Progenitor cell of endocrine pancreas (in vitro differentiated cells): ENCODE measurements at regions not wholly inside any gene's neighbourhood (a gene's known extent, or its start where the extent isn't known, plus 50 kb on each side); places are given as distances from the start of the nearest gene placed in this dataset.

Source experiments
- DNase-seq: peaks from one replicate; pipeline ENCODE4 v3.0.0; 2021; ENCODE audit warnings: low spot score; ENCODE audit not compliant: unreplicated experiment
- H3K27ac Mint-ChIP-seq: 2 replicates; pipeline ENCODE4 v1.8.0; 2021; ENCODE audit warnings: mild to moderate bottlenecking, moderate library complexity, mixed read lengths
- H3K27me3 Mint-ChIP-seq: 2 replicates; pipeline ENCODE4 v1.8.0; 2021; ENCODE audit warnings: mixed read lengths
- H3K36me3 Mint-ChIP-seq: 2 replicates; pipeline ENCODE4 v1.8.0; 2022; ENCODE audit warnings: mixed read lengths; ENCODE audit not compliant: insufficient read depth
- H3K4me1 Mint-ChIP-seq: 2 replicates; pipeline ENCODE4 v1.8.0; 2021; ENCODE audit warnings: low read depth, mixed read lengths
- H3K4me3 Mint-ChIP-seq: 2 replicates; pipeline ENCODE4 v1.8.0; 2021; ENCODE audit warnings: low read depth, mild to moderate bottlenecking, moderate library complexity, mixed read lengths
- H3K9me3 Mint-ChIP-seq: 2 replicates; pipeline ENCODE4 v1.8.0; 2021; ENCODE audit warnings: low read depth, mixed read lengths
- TF ChIP-seq, protein P1 (sequence below): fragments of 200-600 bp; sonication (generic); IDR thresholded peaks from one replicate; pipeline ENCODE4 v1.5.0; 2021; ENCODE audit warnings: antibody characterized with exemption, mild to moderate bottlenecking; ENCODE audit not compliant: unreplicated experiment

DNA sequence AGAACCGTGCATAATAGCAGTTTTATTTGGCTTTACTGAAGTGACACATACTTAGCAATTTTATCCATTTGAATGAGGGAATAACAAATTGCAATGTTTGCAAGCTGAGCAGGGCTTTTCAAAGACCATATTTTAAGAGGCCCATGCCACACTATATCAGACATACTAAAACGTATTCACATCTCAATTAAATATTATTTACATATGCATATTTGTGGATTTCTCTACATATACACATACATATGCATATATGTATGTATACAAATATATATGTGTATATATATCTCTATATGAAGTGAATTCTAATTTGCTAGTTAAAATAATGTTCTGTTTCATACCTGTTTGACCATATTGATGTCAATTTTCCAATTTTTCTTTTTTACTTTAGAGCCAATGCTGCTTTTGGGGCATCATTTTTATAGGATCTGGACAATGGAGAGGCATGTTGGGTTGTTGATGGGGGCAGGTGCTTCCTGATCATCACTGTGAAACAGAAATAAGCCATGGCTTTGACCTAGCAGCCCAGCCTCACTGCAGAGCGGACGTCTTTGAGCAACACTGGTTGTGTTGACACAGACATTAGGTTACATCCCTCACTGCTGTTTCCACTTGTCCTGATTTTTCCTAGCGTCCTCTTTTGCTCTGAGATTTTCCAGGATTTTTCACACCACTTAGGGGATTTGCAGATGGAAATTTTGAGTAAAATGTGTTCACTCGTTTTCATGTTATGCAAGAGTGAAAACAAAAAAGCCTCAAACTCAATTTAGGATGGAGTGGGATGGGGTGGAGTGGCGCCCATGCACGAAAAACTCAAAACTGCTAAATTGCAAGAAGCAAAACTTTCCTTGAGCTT, 56.9 kb downstream of the RDH14 start:
- H3K36me3 Mint-ChIP-seq, result no peaks in the 10 kb centered on the region
- no peaks in the 10 kb centered on the region for H3K9me3 Mint-ChIP-seq
- H3K4me3 Mint-ChIP-seq, result no peak overlapping the region
- no peak for DNase-seq
- no peak overlapping the region for H3K27ac Mint-ChIP-seq
- peaks cover 3% of the 10 kb centered on the region for H3K27me3 Mint-ChIP-seq
- H3K4me1 Mint-ChIP-seq, result peaks cover 1% of the 10 kb centered on the region
- TF ChIP-seq, protein P1, sequence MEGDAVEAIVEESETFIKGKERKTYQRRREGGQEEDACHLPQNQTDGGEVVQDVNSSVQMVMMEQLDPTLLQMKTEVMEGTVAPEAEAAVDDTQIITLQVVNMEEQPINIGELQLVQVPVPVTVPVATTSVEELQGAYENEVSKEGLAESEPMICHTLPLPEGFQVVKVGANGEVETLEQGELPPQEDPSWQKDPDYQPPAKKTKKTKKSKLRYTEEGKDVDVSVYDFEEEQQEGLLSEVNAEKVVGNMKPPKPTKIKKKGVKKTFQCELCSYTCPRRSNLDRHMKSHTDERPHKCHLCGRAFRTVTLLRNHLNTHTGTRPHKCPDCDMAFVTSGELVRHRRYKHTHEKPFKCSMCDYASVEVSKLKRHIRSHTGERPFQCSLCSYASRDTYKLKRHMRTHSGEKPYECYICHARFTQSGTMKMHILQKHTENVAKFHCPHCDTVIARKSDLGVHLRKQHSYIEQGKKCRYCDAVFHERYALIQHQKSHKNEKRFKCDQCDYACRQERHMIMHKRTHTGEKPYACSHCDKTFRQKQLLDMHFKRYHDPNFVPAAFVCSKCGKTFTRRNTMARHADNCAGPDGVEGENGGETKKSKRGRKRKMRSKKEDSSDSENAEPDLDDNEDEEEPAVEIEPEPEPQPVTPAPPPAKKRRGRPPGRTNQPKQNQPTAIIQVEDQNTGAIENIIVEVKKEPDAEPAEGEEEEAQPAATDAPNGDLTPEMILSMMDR, result no peak

DNA sequence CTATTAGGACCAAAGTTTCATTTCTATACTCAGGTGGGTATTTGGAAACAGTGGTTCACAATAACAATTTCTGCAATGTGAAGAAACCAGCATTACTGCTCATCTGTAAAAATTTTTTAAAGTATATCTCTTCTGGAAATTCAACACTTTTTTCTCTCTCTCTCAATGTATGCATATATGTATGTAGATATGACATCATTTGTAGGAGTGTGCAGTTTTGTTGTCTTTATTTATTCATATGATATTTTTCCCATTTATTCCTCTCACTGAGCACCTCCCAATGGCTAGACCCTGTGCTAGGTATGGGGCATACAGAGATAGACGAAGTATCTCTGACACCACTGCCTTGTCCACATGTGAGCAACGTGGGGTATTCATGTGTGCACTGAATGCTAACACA, 58.3 kb downstream of the RDH14 start:
- Mint-ChIP-seq H3K4me3 (no peak overlapping the region), H3K27me3 (peaks cover 3% of the 10 kb centered on the region), H3K27ac (no peak overlapping the region), H3K4me1 (peaks cover 4% of the 10 kb centered on the region), H3K9me3 (no peaks in the 10 kb centered on the region), H3K36me3 (no peaks in the 10 kb centered on the region)
- no peak for DNase-seq
- TF ChIP-seq, protein P1, result no peak

DNA sequence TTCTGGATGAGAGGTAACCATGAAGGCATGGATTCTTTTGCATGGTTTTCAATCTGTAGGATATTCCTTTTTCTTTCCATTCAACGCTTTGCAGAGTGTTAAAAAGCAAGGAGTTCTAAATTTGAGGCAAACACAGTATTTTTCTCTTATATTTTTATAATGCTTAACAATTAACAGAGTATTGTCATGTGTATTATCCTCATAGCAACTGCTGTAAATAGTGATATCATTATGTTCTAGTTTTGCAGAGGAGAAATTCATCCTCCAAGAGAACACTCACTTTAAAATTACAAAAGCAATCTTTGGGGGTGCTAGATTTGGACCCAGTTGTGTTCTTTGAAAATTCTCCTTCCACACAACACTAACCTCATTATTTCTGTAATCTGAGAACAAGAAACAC, 58.7 kb downstream of the RDH14 start:
- TF ChIP-seq, protein P1, result no peak
- H3K36me3 Mint-ChIP-seq, result no peaks in the 10 kb centered on the region
- no peak overlapping the region for H3K27ac Mint-ChIP-seq
- H3K4me1 Mint-ChIP-seq, result peaks cover 4% of the 10 kb centered on the region
- no peaks in the 10 kb centered on the region for H3K9me3 Mint-ChIP-seq
- no peak overlapping the region for H3K4me3 Mint-ChIP-seq
- DNase-seq, result no peak
- H3K27me3 Mint-ChIP-seq, result peaks cover 3% of the 10 kb centered on the region

DNA sequence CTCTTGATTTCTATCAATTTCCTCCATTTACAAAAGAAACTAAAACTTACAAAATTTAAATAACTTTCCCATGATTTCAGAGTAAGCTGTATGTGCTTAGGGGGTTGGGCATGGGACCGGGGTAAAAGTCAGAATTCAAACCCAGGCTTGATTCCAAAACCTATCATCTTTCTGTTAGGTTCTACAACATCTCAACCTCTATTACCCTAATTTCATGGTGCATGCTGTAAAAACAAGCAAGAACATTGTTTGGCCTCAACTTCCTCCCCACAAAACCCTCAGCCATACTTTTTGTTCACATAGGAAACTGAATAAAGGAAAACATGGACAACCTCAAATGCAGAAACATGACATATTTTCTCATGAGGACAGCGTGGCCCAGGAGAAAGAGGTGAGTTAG, 59.3 kb downstream of the RDH14 start:
- Mint-ChIP-seq H3K27me3 (peaks cover 3% of the 10 kb centered on the region), H3K36me3 (no peaks in the 10 kb centered on the region), H3K27ac (no peak overlapping the region), H3K4me1 (peaks cover 4% of the 10 kb centered on the region), H3K9me3 (no peaks in the 10 kb centered on the region), H3K4me3 (no peak overlapping the region)
- TF ChIP-seq, protein P1, result no peak
- no peak for DNase-seq

DNA sequence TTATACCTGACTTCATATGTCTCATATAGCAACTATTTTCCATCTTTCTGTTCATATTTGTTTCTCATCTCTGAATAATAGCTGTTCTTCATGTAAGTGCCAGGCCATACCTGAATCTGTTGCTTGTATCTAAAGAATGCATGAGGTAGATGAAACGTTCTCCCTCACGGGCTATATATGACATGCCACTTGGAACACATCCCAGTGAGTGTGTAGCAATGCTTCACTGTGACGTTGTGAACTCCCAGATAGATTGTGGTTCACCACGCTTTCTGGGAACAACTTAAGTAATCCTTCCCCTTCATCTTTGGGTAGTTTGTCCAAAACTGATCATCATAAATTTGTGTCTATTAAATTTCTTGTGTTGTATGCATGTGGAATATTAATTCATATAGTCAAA, 60.1 kb downstream of the RDH14 start:
- peaks cover 4% of the 10 kb centered on the region for H3K4me1 Mint-ChIP-seq
- H3K36me3 Mint-ChIP-seq, result no peaks in the 10 kb centered on the region
- DNase-seq, result no peak
- H3K9me3 Mint-ChIP-seq, result no peaks in the 10 kb centered on the region
- H3K27me3 Mint-ChIP-seq, result peaks cover 2% of the 10 kb centered on the region
- no peak overlapping the region for H3K4me3 Mint-ChIP-seq
- TF ChIP-seq, protein P1, result no peak
- no peak overlapping the region for H3K27ac Mint-ChIP-seq
